Transverse colon (tissue), 4 donors: ENCODE measurements at regions not wholly inside any gene's neighbourhood (a gene's known extent, or its start where the extent isn't known, plus 50 kb on each side); places are given as distances from the start of the nearest gene placed in this dataset.

ENCODE experiments used
- CTCF ChIP-seq, 5 experiments: fragments of 200-600 bp in 3 of 5; fragments of 450-650 bp in 2 of 5; sonication (generic) in 3 of 5; IDR thresholded peaks; 1 replicate in 2 of 5; 2 replicates in 3 of 5; pipeline ENCODE4 v1.5.1; 2016 to 2017; ENCODE audit warnings: antibody characterized with exemption in 5 of 5, inconsistent platforms in 3 of 5, mild to moderate bottlenecking in 2 of 5, moderate library complexity in 1 of 5
- EP300 ChIP-seq: sonication (generic); formaldehyde crosslinking; IDR thresholded peaks from one replicate; pipeline ENCODE4 v1.6.1; 2017; ENCODE audit warnings: antibody characterized with exemption, low read depth
- POLR2AphosphoS5 ChIP-seq, 3 donors: sonication (generic); formaldehyde crosslinking; IDR thresholded peaks; one replicate each; pipeline ENCODE4 v1.6.1; 2016; ENCODE audit warnings: antibody characterized with exemption in 3 of 3

GRCh38 chr5:163345216-163345615 lies 92.2 kb upstream of the CCNG1 start:
- no peak for TF ChIP-seq CTCF (IDR thresholded peaks at IDR 0.05)
- TF ChIP-seq POLR2AphosphoS5 (IDR thresholded peaks at IDR 0.05) = no peak
- no peak for TF ChIP-seq EP300
